Spleen (tissue), 11 donors: ENCODE measurements at regions not wholly inside any gene's neighbourhood (a gene's known extent, or its start where the extent isn't known, plus 50 kb on each side); places are given as distances from the start of the nearest gene placed in this dataset.

Source experiments
- DNase-seq: peaks from one replicate; pipeline ENCODE4 v3.0.0-alpha.2; 2020
- H3K27ac ChIP-seq, 8 donors: fragments of 200-600 bp; sonication (generic) in 7 of 8; 1 replicate in 4 of 8; 2 replicates in 4 of 8; pipeline versions ENCODE4 v1.5.0 to v1.8.0; 2016 to 2021; ENCODE audit warnings: inconsistent platforms in 4 of 8, mild to moderate bottlenecking in 4 of 8, moderate library complexity in 1 of 8
- H3K27me3 ChIP-seq, 7 donors: fragments of 200-600 bp; sonication (generic) in 6 of 7; replicated peaks in 1 of 7; 1 replicate in 4 of 7; 2 replicates in 3 of 7; pipeline versions ENCODE4 v1.5.0 to v1.8.0; 2016 to 2021; ENCODE audit warnings: inconsistent platforms in 3 of 7, mild to moderate bottlenecking in 1 of 7
- H3K36me3 ChIP-seq, 6 donors: fragments of 200-600 bp; sonication (generic) in 5 of 6; 1 replicate in 4 of 6; 2 replicates in 2 of 6; pipeline versions ENCODE4 v1.5.0 to v1.8.0; 2016 to 2021; ENCODE audit warnings: inconsistent platforms in 2 of 6
- H3K4me1 ChIP-seq, 6 donors: fragments of 200-600 bp; sonication (generic) in 5 of 6; 1 replicate in 3 of 6; 2 replicates in 3 of 6; pipeline versions ENCODE4 v1.5.0 to v1.8.0; 2016 to 2021; ENCODE audit warnings: inconsistent platforms in 3 of 6
- H3K4me3 ChIP-seq, 8 donors: fragments of 200-600 bp; sonication (generic) in 7 of 8; 1 replicate in 4 of 8; 2 replicates in 4 of 8; pipeline versions ENCODE4 v1.5.0 to v1.8.0; 2016 to 2021; ENCODE audit warnings: inconsistent platforms in 4 of 8, mild to moderate bottlenecking in 4 of 8, moderate library complexity in 2 of 8
- H3K9me3 ChIP-seq, 8 donors: fragments of 200-600 bp; sonication (generic) in 7 of 8; 1 replicate in 4 of 8; 2 replicates in 4 of 8; pipeline versions ENCODE4 v1.5.0 to v1.8.0; 2016 to 2021; ENCODE audit warnings: inconsistent platforms in 4 of 8
- CTCF ChIP-seq, 11 experiments: fragments of 200-600 bp in 7 of 11; fragments of 450-650 bp in 4 of 11; sonication (generic) in 4 of 11; IDR thresholded peaks in 8 of 11; conservative IDR thresholded peaks in 3 of 11; 1 replicate in 7 of 11; 2 replicates in 4 of 11; pipeline versions ENCODE4 v1.4.0 to v1.8.0; 2016 to 2021; ENCODE audit warnings: antibody characterized with exemption in 11 of 11, inconsistent platforms in 4 of 11, mild to moderate bottlenecking in 1 of 11
- POLR2A ChIP-seq, 3 donors: fragments of 450-650 bp; IDR thresholded peaks; one replicate each; pipeline ENCODE4 v1.5.1; 2017; ENCODE audit warnings: antibody characterized with exemption in 3 of 3, mild to moderate bottlenecking in 1 of 3
- POLR2AphosphoS5 ChIP-seq, 3 donors: sonication (generic); formaldehyde crosslinking; IDR thresholded peaks; one replicate each; pipeline ENCODE4 v1.5.1; 2017; ENCODE audit warnings: antibody characterized with exemption in 3 of 3
- WGBS, 5 donors: extraction: QIAGEN DNeasy Blood & Tissue Kit in 3 of 5; methylation state at CpG; one replicate each; pipeline versions ENCODE4 v1.1.5 to v1.1.7; 2013 to 2018; 5-methylcytosine and 5-hydroxymethylcytosine counted together
- intact Hi-C: fragments of 100-400 bp; cut with DNase I; formaldehyde crosslinking; loops from one replicate; pipeline ENCODE4 v1.15.0; 2023; ENCODE audit warnings: low total_unique reads
- donor health status: healthy with polysubstance abuse.
- donor health status: DM: no; HTN: no; CAD: no; lungs with moderate emphysema.
- donor health status: DM: no; HTN: no; CAD: no.
- donor health status: Bipolar disorder and iron deficiency.
- donor health status: healthy.
- donor health status: DM: no; HTN: no; CAD: no.
- donor health status: DM: yes; HTN: yes; CAD: no.

DNA sequence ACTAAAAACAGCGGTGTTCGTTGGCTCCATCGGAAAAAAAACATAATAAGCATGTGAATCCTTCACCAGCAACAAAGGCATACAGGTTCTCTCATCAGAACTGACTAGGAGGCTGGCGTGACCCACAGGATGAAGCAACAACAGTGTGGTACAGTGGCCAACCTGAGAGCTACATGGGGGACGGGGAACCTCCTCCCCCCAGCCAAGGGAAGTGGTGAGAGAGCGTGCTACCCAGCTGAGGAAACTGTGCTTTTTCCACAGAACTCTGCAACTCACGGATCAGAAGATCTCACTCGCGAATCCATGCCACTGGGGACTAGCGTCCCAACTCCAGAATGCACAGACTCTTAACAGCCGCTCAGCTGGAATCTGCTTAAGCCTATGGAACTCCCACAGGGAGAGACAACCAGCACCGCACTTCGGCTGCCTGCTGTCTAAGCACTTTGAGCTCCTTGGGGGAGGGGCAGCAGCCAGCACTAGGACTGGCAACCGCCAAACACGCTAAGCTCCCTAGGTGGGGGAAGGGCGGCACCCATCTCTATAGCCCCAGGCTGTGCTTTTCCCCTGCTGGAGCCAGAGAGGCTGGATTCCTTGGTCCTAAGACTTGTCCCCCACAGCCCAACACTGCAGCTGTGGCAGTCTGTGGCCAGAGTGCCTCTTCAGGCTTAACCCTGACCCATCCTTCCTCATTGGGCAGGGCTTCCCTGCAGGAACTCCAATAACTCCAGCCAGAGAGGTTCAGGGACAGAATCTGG lies 538.3 kb upstream of the BTBD3 start:
- Histone ChIP-seq H3K27me3 (no peaks in the 10 kb centered on the region), H3K9me3 (peaks cover 0 to 20% (median 3%) of the 10 kb centered on the region in 8 donors), H3K27ac (peak overlapping the region in 5 of 8 donors; percentile 35 to 61 (median 42)), H3K4me1 (no peaks in the 10 kb centered on the region), H3K36me3 (no peaks in the 10 kb centered on the region), H3K4me3 (peak overlapping the region in 2 of 8 donors; percentile 7 to 41)
- intact Hi-C loops: no loop called here
- 33 to 73% (median 56%) methylated on average over 12 to 16 of the region's 16 CpGs for WGBS, 5 donors
- peak in 2 of 3 donors; percentile 56 to 64 for TF ChIP-seq POLR2AphosphoS5 (IDR thresholded peaks at IDR 0.05)
- no peak for TF ChIP-seq CTCF (IDR thresholded peaks at IDR 0.05 in 8 of 11, conservative IDR thresholded peaks at IDR 0.05 in 3 of 11)
- peak; percentile 75 for DNase-seq

- Histone ChIP-seq H3K4me1 (no peaks in the 10 kb centered on the region), H3K27ac (no peak overlapping the region), H3K4me3 (no peak overlapping the region), H3K27me3 (no peaks in the 10 kb centered on the region), H3K9me3 (peaks cover 0 to 20% (median 3%) of the 10 kb centered on the region in 8 donors), H3K36me3 (no peaks in the 10 kb centered on the region)
- TF ChIP-seq CTCF (IDR thresholded peaks at IDR 0.05 in 8 of 11, conservative IDR thresholded peaks at IDR 0.05 in 3 of 11): no peak
- no peak for TF ChIP-seq POLR2A (IDR thresholded peaks at IDR 0.05)
- no peak for TF ChIP-seq POLR2AphosphoS5 (IDR thresholded peaks at IDR 0.05)
- intact Hi-C loops: no loop called here
- 67 to 88% (median 80%) methylated on average over 1 of the region's 1 CpG for WGBS, 5 donors
- DNase-seq: no peak
Measured at GRCh38 chr20:11380283-11380682, 537.4 kb upstream of the BTBD3 start.

- H3K9me3 ChIP-seq: no peaks in the 10 kb centered on the region
- intact Hi-C loops: no loop called here
- no peak for TF ChIP-seq POLR2A (IDR thresholded peaks at IDR 0.05)
- no peak for TF ChIP-seq CTCF (IDR thresholded peaks at IDR 0.05 in 8 of 11, conservative IDR thresholded peaks at IDR 0.05 in 3 of 11)
- no peak for TF ChIP-seq POLR2AphosphoS5 (IDR thresholded peaks at IDR 0.05)
- H3K27ac ChIP-seq: no peak overlapping the region
- H3K27me3 ChIP-seq: no peaks in the 10 kb centered on the region
- no peaks in the 10 kb centered on the region for H3K4me1 ChIP-seq
- H3K36me3 ChIP-seq: no peaks in the 10 kb centered on the region
- H3K4me3 ChIP-seq: no peak overlapping the region
- DNase-seq: no peak
- 68 to 90% (median 81%) methylated on average over 2 of the region's 2 CpGs for WGBS, 5 donors
Measured at GRCh38 chr20:11387189-11387754, 530.4 kb upstream of the BTBD3 start.

DNA sequence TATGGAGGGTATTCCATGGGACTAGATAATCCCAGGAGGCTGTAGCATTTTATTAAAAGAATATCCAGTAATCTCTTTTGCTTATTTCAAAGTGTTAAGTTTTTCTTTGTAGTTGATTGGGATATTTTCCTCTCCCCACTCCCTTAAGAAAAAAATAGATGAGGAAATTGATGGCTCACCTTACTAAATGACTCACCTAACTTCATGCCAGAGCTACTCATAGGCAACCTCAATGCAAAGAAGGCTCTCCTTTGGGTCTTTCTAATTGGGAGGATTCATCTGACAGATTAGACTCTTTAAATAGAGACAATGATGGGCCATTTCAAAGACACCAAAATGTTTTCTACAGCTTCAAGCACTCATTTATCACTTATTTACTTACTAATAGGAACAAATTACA lies 528.5 kb upstream of the BTBD3 start:
- no peaks in the 10 kb centered on the region for H3K27me3 ChIP-seq
- no peaks in the 10 kb centered on the region for H3K36me3 ChIP-seq
- intact Hi-C loops: no loop called here
- H3K4me1 ChIP-seq: no peaks in the 10 kb centered on the region
- H3K27ac ChIP-seq: no peak overlapping the region
- DNase-seq: no peak
- no peaks in the 10 kb centered on the region for H3K9me3 ChIP-seq
- TF ChIP-seq POLR2AphosphoS5 (IDR thresholded peaks at IDR 0.05) (no peak), CTCF (IDR thresholded peaks at IDR 0.05 in 8 of 11, conservative IDR thresholded peaks at IDR 0.05 in 3 of 11) (no peak), POLR2A (IDR thresholded peaks at IDR 0.05) (no peak)
- H3K4me3 ChIP-seq: no peak overlapping the region
